SJSA1 (cell line): ENCODE measurements at regions not wholly inside any gene's neighbourhood (a gene's known extent, or its start where the extent isn't known, plus 50 kb on each side); places are given as distances from the start of the nearest gene placed in this dataset.

ENCODE experiments used
- DNase-seq, 2 experiments: peaks; one replicate each; pipeline ENCODE4 v3.0.0-alpha.2; 2015 to 2020; ENCODE audit warnings: low spot score in 2 of 2, low read depth in 1 of 2
- H3K27ac ChIP-seq: fragments of 250-450 bp; sonication (Bioruptor Pico); 2 replicates; pipeline ENCODE4 v1.5.1; 2020; ENCODE audit warnings: mild to moderate bottlenecking, moderate library complexity
- H3K27me3 ChIP-seq: fragments of 250-450 bp; sonication (Bioruptor Pico); replicated peaks from 2 replicates; pipeline ENCODE4 v1.5.1; 2020; ENCODE audit warnings: mild to moderate bottlenecking, moderate library complexity
- H3K36me3 ChIP-seq: fragments of 250-450 bp; sonication (Bioruptor Pico); 2 replicates; pipeline ENCODE4 v1.5.1; 2020; ENCODE audit warnings: mild to moderate bottlenecking
- H3K4me1 ChIP-seq: fragments of 250-450 bp; sonication (Bioruptor Pico); replicated peaks from 2 replicates; pipeline ENCODE4 v1.6.1; 2021; ENCODE audit warnings: mild to moderate bottlenecking
- H3K4me3 ChIP-seq: fragments of 250-450 bp; sonication (Bioruptor Pico); 2 replicates; pipeline ENCODE4 v1.5.1; 2020; ENCODE audit warnings: mild to moderate bottlenecking
- H3K9me3 ChIP-seq: fragments of 250-450 bp; sonication (Bioruptor Pico); replicated peaks from 2 replicates; pipeline ENCODE4 v1.5.1; 2020; ENCODE audit warnings: mild to moderate bottlenecking

DNA sequence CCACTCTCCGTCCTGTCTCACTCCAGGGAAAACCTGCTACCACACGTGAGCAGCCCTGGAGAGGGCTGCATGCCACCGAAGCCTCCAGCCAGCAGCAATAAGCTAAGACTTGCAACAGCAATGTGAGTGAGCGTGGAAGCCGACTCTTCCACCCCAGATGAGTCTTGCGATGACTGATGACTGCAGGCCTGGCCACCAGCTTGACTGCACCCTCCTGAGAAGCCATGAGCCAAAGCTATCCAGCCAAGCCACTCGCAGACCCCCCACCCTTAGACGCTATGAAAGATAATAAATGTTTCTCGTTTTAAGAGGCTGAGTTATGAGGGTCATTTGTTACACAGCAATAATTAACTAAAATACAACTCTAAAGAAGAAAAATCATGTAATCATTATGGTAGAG, 118.6 kb upstream of the GALNT2 start:
- H3K27ac ChIP-seq: no peak overlapping the region
- H3K4me3 ChIP-seq: no peak overlapping the region
- no peaks in the 10 kb centered on the region for H3K9me3 ChIP-seq
- H3K27me3 ChIP-seq: no peaks in the 10 kb centered on the region
- no peaks in the 10 kb centered on the region for H3K36me3 ChIP-seq
- peaks cover 49% of the 10 kb centered on the region for H3K4me1 ChIP-seq
- no peak for DNase-seq

DNA sequence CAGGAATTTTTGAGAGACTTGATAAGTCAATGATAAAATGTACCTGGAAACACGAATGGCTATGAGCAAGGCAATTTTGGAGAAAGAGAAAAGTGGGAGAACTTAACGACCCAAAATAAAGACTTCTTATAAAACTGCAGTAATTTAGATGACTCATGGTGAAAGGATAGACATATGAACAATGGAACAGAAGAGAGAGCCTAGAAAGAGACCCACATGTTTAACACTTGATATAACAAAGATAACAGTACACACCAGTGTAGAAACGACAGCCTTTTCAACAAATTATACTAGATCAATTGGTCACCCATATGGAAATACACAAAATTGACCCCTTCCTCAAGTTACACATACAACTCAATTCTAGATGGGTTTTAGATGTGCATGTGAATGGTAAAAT, 117.5 kb upstream of the GALNT2 start:
- H3K27ac ChIP-seq: no peak overlapping the region
- H3K9me3 ChIP-seq: no peaks in the 10 kb centered on the region
- no peaks in the 10 kb centered on the region for H3K27me3 ChIP-seq
- peak in 1 of 2 experiments; percentile 27 for DNase-seq
- peaks cover 50% of the 10 kb centered on the region for H3K4me1 ChIP-seq
- no peaks in the 10 kb centered on the region for H3K36me3 ChIP-seq
- no peak overlapping the region for H3K4me3 ChIP-seq

DNA sequence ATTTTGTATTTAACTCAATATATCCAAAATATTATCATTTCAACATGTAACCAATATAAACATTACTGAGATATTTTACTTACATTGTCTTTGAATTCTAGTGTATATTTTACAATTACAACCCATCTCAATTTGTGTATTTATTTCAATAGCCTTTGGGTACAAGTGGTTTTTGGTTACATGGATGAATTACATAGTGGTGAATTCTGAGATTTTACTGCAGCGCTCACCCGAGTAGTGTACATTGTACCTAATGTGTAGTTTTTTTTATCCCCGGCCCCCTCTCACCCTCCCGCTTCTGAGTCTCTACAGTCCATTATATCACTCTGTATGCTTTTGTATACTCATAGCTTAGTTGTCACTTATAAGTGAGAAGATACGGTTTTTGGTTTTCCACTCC, 117.0 kb upstream of the GALNT2 start:
- DNase-seq: no peak
- Histone ChIP-seq H3K9me3 (no peaks in the 10 kb centered on the region), H3K36me3 (no peaks in the 10 kb centered on the region), H3K4me3 (no peak overlapping the region), H3K4me1 (peaks cover 50% of the 10 kb centered on the region), H3K27ac (no peak overlapping the region), H3K27me3 (no peaks in the 10 kb centered on the region)

DNA sequence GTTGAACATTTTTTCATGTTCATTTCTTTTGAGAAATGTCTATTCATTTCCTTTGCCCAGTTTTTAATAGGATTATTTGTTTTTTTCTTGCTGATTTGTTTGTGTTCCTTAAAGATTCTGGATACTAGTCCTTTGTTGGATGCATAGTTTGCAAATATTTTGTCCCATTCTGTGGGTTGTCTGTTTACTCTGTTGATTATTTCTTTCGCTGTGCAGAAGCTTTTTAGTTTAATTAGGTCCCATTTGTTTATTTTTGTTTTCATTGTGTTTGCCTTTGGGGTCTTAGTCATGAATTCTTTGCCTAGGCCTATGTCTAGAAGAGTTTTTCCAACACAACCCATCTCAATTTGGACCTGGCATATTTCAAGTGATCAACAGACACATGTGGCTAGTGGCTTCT, 116.1 kb upstream of the GALNT2 start:
- DNase-seq: peak in 1 of 2 experiments; percentile 89
- Histone ChIP-seq H3K9me3 (no peaks in the 10 kb centered on the region), H3K4me1 (peaks cover 50% of the 10 kb centered on the region), H3K27ac (no peak overlapping the region), H3K4me3 (no peak overlapping the region), H3K27me3 (no peaks in the 10 kb centered on the region), H3K36me3 (no peaks in the 10 kb centered on the region)

DNA sequence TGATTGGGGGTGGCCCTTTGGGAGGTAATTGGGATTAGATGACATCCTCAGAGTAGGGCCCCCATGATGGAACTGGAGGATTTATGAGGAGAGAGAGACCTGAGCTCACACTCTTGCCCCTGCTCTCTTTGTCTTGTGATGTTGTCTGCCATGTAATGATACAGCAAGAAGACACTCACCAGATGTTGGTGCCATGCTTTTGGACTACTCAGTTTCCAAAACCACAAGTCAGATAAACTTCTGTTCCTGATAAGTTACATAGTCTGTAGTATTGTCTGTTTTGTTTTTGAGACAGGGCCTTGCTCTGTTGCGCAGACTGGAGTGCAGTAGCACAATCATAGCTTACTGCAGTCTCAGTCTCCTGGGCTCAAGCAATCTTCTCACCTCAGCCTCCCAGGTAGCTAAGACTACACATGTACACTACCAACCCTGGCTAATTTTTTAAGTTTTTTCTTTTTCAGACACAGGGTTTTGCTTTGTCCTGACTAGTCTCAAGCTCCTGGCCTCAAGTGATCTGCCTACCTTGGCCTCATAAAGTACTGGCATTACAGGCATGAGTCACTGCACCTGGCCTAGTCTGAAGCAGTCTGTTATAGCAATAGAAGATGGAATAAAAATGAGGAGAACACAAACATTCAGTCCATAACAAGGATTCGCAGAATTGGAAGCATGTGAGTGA, 115.0 kb upstream of the GALNT2 start:
- H3K27ac ChIP-seq: peak overlapping the region; percentile 41; the same call in 1 of the 2 replicates
- peak in 1 of 2 experiments; percentile 9 for DNase-seq

DNA sequence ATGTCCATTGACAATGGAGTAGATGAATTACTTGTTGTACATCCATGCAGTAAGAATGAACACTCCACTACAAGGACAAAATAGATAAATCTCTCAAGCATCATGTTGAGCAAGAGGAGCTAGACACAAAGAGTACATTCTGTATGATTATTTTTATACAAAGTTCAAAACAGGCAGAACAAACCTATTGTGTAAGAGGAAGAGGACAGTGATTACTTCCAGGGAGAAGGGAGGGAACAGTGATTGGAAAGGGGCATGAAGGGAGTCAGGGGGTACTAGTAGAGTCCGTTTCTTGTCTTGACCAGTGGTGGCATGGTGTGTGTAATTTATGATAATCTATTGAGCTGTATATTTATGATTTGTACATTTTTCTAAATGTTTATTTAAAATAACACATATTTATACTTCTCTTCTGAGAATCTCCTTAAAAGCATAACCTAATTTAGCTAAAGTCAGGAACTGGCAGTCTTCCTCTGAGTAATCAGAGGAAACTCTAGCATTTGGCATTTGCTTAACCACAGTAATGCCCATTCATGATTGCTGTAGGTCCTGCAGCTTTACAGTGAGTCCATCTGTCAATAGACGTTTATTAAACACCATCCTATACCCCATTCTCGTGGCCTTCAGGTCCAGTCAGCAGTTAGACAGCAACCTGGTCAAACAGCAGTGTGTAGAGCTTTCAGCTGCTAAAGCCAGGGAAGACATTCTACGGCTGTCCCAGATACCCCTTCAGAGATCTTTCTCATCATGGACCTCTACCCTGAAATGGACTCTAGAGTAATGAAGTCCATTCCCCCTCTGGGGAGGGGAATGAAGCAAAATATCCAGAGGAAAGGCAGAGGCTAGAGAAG, 114.1 kb upstream of the GALNT2 start:
- peak overlapping the region; percentile 41 for H3K27ac ChIP-seq
- no peaks in the 10 kb centered on the region for H3K9me3 ChIP-seq
- H3K36me3 ChIP-seq: no peaks in the 10 kb centered on the region
- DNase-seq: peak in 1 of 2 experiments; percentile 57
- H3K4me1 ChIP-seq: peaks cover 47% of the 10 kb centered on the region
- no peaks in the 10 kb centered on the region for H3K27me3 ChIP-seq
- no peak overlapping the region for H3K4me3 ChIP-seq

More for the DNA sequence above, 115.0 kb upstream of the GALNT2 start:
- Histone ChIP-seq H3K27me3 (no peaks in the 10 kb centered on the region), H3K36me3 (no peaks in the 10 kb centered on the region), H3K4me3 (no peak overlapping the region), H3K4me1 (peaks cover 50% of the 10 kb centered on the region), H3K9me3 (no peaks in the 10 kb centered on the region)

DNA sequence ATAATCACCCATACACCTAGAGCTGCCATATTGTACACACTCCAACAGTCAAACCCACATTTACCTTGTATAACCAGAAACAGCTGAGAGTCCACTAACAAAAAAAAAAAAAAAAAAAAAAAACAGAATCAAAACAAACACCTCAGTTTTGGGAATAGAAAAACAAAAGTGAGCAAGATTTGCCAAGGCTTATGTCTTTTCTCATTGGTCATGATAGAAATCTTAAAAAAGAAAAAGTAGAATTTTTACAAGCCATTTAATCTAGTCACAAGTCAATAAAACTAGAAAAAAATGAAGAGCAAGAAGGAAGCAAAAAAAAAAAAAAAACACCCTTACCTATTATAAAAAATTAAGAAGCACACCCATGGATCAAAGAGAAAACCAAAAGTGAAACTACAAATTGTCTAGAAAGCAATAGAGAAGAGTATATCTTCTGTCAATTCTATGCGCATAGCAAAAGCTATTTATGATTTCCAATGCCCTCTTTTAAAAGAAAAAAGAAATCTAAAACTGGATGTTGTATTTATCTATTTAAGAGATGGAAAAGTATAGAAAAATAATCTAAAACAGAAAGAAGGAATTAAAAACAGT, 113.2 kb upstream of the GALNT2 start:
- Histone ChIP-seq H3K4me3 (no peak overlapping the region), H3K4me1 (peaks cover 41% of the 10 kb centered on the region), H3K9me3 (no peaks in the 10 kb centered on the region), H3K36me3 (no peaks in the 10 kb centered on the region), H3K27ac (no peak overlapping the region), H3K27me3 (no peaks in the 10 kb centered on the region)
- DNase-seq: no peak

DNA sequence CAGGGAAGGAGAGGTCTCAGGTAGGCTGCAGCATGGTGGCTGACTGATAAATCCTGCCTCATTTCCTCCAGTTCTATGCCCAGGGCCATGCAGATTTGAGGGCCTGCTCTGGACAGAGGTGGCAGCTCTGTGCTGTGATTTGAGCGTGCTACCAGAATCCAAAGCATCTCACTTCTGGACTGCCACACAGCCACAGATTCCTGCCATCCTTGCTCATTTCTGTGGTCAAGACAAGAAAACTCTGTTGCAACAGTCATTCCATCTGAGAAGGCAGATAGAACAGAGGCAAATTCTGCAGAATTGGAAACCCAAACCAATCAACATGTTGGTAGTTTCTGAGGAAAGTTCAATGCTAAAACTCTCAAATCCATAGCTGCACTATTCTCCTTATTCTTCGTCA, 102.8 kb upstream of the GALNT2 start:
- Histone ChIP-seq H3K9me3 (no peaks in the 10 kb centered on the region), H3K36me3 (no peaks in the 10 kb centered on the region), H3K27ac (no peak overlapping the region), H3K27me3 (no peaks in the 10 kb centered on the region; the same call in 1 of the 2 replicates), H3K4me3 (no peak overlapping the region), H3K4me1 (no peaks in the 10 kb centered on the region)
- DNase-seq: no peak

DNA sequence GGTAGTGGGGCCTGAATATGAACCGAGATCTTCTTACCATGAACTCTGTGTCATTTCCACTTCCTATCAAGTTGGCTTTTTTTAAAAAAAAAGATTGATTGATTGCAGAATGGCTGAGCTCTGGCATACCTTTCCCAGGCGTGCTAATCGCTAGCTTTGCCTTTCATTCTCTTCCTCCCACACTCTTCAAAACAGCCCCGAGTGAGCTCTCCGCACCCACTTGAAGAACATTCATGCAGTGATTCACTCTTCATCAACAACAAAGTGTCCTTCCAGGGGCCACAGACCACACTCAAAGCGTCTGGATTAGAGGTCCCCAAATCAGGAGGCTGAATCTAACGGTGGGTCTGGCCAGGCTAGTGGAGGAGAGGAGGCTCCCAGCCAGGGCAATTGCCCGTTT, 96.3 kb upstream of the GALNT2 start:
- DNase-seq: no peak
- no peaks in the 10 kb centered on the region for H3K36me3 ChIP-seq
- no peak overlapping the region for H3K4me3 ChIP-seq
- 0 out of 2 replicates have a peak, but pooled peaks cover 3% of the 10 kb centered on the region for H3K9me3 ChIP-seq
- no peaks in the 10 kb centered on the region for H3K4me1 ChIP-seq
- no peak overlapping the region for H3K27ac ChIP-seq
- no peaks in the 10 kb centered on the region for H3K27me3 ChIP-seq

DNA sequence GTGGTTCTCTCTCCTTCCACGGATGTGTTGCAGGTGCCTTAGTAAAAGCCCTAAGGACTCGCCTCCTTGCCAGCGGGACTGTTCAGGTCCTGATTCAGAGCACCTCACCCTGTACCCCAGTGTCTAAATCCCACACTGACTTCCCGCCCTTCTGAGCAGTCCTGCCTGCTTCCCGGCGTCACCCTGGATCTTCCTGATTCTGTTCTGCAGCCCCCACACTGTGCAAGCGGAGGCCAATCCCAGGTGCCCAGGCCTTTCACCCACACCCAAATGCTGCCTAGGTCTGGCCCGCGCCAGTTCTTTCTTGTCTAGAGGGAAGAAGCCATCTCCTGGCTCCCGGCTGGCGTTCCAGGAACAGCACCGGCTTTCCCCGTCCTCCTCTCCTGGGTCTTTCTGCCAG, 95.9 kb upstream of the GALNT2 start:
- DNase-seq: no peak
- Histone ChIP-seq H3K9me3 (0 out of 2 replicates have a peak, but pooled peaks cover 3% of the 10 kb centered on the region), H3K36me3 (no peaks in the 10 kb centered on the region), H3K27ac (no peak overlapping the region), H3K4me3 (no peak overlapping the region), H3K27me3 (no peaks in the 10 kb centered on the region), H3K4me1 (no peaks in the 10 kb centered on the region)

DNA sequence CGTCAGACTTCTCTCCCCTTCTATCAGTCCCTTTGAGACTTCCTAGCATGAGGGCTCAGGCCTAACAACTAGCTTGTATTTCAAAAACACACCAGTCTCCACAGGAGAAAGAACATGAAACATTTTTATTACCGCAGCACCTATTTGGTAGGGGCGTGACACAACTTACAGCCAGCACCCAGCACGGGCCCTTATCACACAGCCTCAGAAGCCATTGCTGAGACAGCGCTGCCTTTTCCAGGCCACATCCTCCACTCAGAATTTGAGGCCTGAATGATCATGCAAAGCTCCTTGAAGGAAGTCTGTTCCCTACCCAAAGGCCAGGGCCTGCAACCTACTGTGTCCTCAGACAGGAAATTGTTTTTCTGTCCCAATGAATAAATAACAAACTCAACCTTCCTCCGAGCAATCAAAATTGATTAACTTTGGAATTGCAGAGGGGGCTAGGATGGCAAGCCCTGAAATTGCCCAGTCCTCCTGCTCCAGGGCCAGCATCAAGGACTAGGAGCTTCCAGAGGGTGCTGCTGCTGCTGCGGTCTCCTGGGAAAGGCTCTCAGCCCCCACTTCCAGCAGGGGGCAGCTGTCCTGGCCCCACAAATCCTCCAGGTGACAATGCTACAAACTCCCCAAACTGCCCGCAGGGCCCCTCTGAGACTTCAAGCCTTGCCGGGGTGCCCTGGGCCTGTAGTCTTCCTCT, 94.3 kb upstream of the GALNT2 start:
- H3K27me3 ChIP-seq: no peaks in the 10 kb centered on the region
- H3K4me3 ChIP-seq: no peak overlapping the region
- H3K27ac ChIP-seq: no peak overlapping the region
- H3K4me1 ChIP-seq: no peaks in the 10 kb centered on the region
- no peak for DNase-seq
- H3K36me3 ChIP-seq: no peaks in the 10 kb centered on the region
- 0 out of 2 replicates have a peak, but pooled peaks cover 3% of the 10 kb centered on the region for H3K9me3 ChIP-seq

DNA sequence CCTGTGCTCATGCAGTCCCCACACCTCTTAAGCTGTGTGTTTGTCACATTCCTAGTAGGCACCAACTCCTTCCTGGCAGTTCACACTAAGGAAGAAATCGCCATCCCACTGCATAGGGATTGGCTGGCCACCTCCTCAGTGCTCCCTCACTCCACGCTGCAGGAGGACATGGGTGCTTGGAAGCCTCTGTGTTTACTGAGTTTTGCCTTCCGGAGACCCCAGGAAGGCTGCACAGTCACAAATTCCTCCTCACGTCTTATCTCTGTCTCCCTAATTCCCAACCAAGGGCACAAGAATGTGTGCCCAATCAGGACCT, 93.8 kb upstream of the GALNT2 start:
- Histone ChIP-seq H3K27ac (no peak overlapping the region), H3K4me1 (no peaks in the 10 kb centered on the region), H3K9me3 (0 out of 2 replicates have a peak, but pooled peaks cover 3% of the 10 kb centered on the region), H3K4me3 (no peak overlapping the region), H3K27me3 (no peaks in the 10 kb centered on the region), H3K36me3 (no peaks in the 10 kb centered on the region)
- no peak for DNase-seq

DNA sequence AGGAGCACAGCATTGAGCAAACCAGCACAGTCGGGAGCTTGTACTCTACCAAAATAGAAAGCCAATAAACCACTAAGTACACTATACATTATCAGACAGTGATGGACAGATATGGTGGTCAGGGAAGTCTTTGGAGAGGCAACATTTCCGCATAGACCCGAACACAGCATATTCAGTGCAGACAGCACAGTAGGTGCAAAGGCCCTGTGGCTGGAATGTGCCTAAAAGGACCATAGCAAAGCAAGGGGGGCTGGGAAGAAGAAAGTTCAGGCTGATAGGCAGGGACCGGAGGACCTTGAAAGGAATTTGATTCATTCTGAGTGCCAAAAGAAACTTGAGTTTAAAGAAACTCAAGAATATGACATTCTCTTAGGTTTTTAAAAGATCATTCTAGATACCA, 92.0 kb upstream of the GALNT2 start:
- Histone ChIP-seq H3K27me3 (no peaks in the 10 kb centered on the region), H3K9me3 (0 out of 2 replicates have a peak, but pooled peaks cover 3% of the 10 kb centered on the region), H3K36me3 (no peaks in the 10 kb centered on the region), H3K4me3 (no peak overlapping the region), H3K4me1 (peaks cover 3% of the 10 kb centered on the region), H3K27ac (no peak overlapping the region)
- no peak for DNase-seq
